Left colon (tissue), 2 donors: ENCODE measurements at regions not wholly inside any gene's neighbourhood (a gene's known extent, or its start where the extent isn't known, plus 50 kb on each side); places are given as distances from the start of the nearest gene placed in this dataset.

Experiments used
- ATAC-seq: fragments of 200-7000 bp; cut with Tn5 transposase; one replicate; pipeline ENCODE4 v1.9.1; 2020; ENCODE audit warnings: mild to moderate bottlenecking, moderate library complexity
- DNase-seq, 2 donors: peaks; one replicate each; pipeline ENCODE4 v3.0.0-alpha.2; 2020
- intact Hi-C, 2 donors: fragments of 100-400 bp; cut with DNase I in 1 of 2; cut with micrococcal nuclease in 1 of 2; formaldehyde crosslinking; loops; one replicate each; pipeline versions ENCODE4 v1.11.2 to v1.14.0; 2022; cut with DNase I, micrococcal nuclease
- donor health status: DM: no; HTN: no; CAD: no.
- donor health status: DM: yes; HTN: yes; CAD: no.

- intact Hi-C loops: no loop called here
- ATAC-seq: no peak
- no peak for DNase-seq
Measured at GRCh38 chr15:87362531-87362930, 894.0 kb downstream of the NTRK3 start.

GRCh38 chr15:87357637-87358313, 898.8 kb downstream of the NTRK3 start:
- intact Hi-C loops: no loop called here
- DNase-seq (no peak), ATAC-seq (no peak)

- intact Hi-C loops: no loop called here
- ATAC-seq (no peak), DNase-seq (no peak)
Measured at GRCh38 chr15:87355946-87356345, 900.6 kb downstream of the NTRK3 start.

GRCh38 chr15:87354661-87355410, 901.7 kb downstream of the NTRK3 start:
- intact Hi-C loops: no loop called here
- no peak for ATAC-seq
- DNase-seq: no peak

GRCh38 chr15:87349181-87349580, 907.4 kb downstream of the NTRK3 start:
- no peak for DNase-seq
- intact Hi-C loops: no loop called here
- no peak for ATAC-seq

- no peak for ATAC-seq
- intact Hi-C loops: no loop called here
Measured at GRCh38 chr15:87348746-87349145, 907.8 kb downstream of the NTRK3 start.

GRCh38 chr15:87347806-87348515, 908.6 kb downstream of the NTRK3 start:
- intact Hi-C loops: no loop called here
- DNase-seq (no peak), ATAC-seq (no peak)

More at GRCh38 chr15:87348746-87349145, 907.8 kb downstream of the NTRK3 start:
- DNase-seq: no peak

GRCh38 chr15:87345961-87346360, 910.6 kb downstream of the NTRK3 start:
- intact Hi-C loops: no loop called here
- ATAC-seq (no peak), DNase-seq (no peak)

GRCh38 chr15:87343966-87344365, 912.6 kb downstream of the NTRK3 start:
- ATAC-seq: no peak
- intact Hi-C loops: no loop called here
- DNase-seq: no peak

GRCh38 chr15:87340370-87340769, 916.2 kb downstream of the NTRK3 start:
- no peak for DNase-seq
- no peak for ATAC-seq
- intact Hi-C loops: no loop called here

- ATAC-seq (no peak), DNase-seq (no peak)
- intact Hi-C loops: no loop called here
Measured at GRCh38 chr15:87326269-87326668, 930.3 kb downstream of the NTRK3 start.

- intact Hi-C loops: no loop called here
Measured at GRCh38 chr15:87322870-87323269, 933.7 kb downstream of the NTRK3 start.

GRCh38 chr15:87322265-87322664, 934.3 kb downstream of the NTRK3 start:
- no peak for ATAC-seq
- DNase-seq: no peak
- intact Hi-C loops: no loop called here

More at GRCh38 chr15:87322870-87323269, 933.7 kb downstream of the NTRK3 start:
- DNase-seq (no peak), ATAC-seq (no peak)

GRCh38 chr15:87317900-87318299, 938.6 kb downstream of the NTRK3 start:
- DNase-seq (no peak), ATAC-seq (no peak)
- intact Hi-C loops: no loop called here

GRCh38 chr15:87312221-87312620, 944.3 kb downstream of the NTRK3 start:
- intact Hi-C loops: no loop called here
- DNase-seq (no peak), ATAC-seq (no peak)

- intact Hi-C loops: no loop called here
- ATAC-seq (no peak), DNase-seq (no peak)
Measured at GRCh38 chr15:87300146-87300545, 956.4 kb downstream of the NTRK3 start.

- no peak for ATAC-seq
- intact Hi-C loops: no loop called here
- no peak for DNase-seq
Measured at GRCh38 chr15:87294854-87295253, 961.7 kb downstream of the NTRK3 start.

GRCh38 chr15:87293031-87293430, 963.5 kb downstream of the NTRK3 start:
- ATAC-seq: no peak
- intact Hi-C loops: no loop called here
- DNase-seq: no peak

GRCh38 chr15:87287156-87287555, 969.4 kb downstream of the NTRK3 start:
- DNase-seq (no peak), ATAC-seq (no peak)
- intact Hi-C loops: no loop called here

- ATAC-seq (no peak), DNase-seq (no peak)
- intact Hi-C loops: no loop called here
Measured at GRCh38 chr15:87269566-87269965, 987.0 kb downstream of the NTRK3 start.
